Retinal pigment epithelial cell (primary cell): ENCODE measurements at regions not wholly inside any gene's neighbourhood (a gene's known extent, or its start where the extent isn't known, plus 50 kb on each side); places are given as distances from the start of the nearest gene placed in this dataset.

ENCODE experiments used
- DNase-seq: peaks from one replicate; pipeline ENCODE4 v3.0.0-alpha.2; 2010; ENCODE audit warnings: low read depth
- H3K4me3 ChIP-seq: 2 replicates; pipeline ENCODE4 v1.5.1; 2011; ENCODE audit warnings: mild to moderate bottlenecking, low read length, control low read depth, moderate library complexity
- TF ChIP-seq, protein P1 (sequence below): conservative IDR thresholded peaks from 2 replicates; pipeline ENCODE4 v1.5.1; 2011; ENCODE audit warnings: low read depth, low read length, control low read depth, inconsistent platforms

- H3K4me3 ChIP-seq = no peak overlapping the region
- no peak for DNase-seq
- TF ChIP-seq, protein P1, sequence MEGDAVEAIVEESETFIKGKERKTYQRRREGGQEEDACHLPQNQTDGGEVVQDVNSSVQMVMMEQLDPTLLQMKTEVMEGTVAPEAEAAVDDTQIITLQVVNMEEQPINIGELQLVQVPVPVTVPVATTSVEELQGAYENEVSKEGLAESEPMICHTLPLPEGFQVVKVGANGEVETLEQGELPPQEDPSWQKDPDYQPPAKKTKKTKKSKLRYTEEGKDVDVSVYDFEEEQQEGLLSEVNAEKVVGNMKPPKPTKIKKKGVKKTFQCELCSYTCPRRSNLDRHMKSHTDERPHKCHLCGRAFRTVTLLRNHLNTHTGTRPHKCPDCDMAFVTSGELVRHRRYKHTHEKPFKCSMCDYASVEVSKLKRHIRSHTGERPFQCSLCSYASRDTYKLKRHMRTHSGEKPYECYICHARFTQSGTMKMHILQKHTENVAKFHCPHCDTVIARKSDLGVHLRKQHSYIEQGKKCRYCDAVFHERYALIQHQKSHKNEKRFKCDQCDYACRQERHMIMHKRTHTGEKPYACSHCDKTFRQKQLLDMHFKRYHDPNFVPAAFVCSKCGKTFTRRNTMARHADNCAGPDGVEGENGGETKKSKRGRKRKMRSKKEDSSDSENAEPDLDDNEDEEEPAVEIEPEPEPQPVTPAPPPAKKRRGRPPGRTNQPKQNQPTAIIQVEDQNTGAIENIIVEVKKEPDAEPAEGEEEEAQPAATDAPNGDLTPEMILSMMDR = no peak
These were observed 658.5 kb downstream of the AJAP1 start for GRCh38 chr1:5312862-5313261.

DNA sequence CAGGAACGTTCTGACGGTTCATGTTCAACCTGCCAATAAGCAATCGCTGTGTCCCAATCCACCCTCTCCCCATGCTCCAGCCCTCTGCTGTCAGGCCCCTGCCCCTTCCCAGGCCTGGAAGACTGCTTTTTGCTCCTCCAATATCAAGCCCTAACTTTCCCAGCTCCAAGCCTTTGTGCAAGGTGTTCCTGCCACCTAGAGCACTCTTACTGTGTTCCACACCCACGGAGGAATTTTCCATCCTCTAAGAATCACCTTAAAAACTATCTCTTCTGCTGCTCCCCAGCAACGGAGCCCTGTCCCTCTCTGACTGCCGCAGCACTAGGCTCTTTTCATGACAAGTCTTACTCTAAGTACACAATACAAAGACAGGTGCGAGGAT, 657.9 kb downstream of the AJAP1 start:
- no peak for DNase-seq
- no peak overlapping the region for H3K4me3 ChIP-seq
- TF ChIP-seq, protein P1 = no peak

GRCh38 chr1:5311634-5312292, 657.4 kb downstream of the AJAP1 start:
- no peak for DNase-seq
- TF ChIP-seq, protein P1 = no peak

GRCh38 chr1:5311147-5311546, 656.7 kb downstream of the AJAP1 start:
- TF ChIP-seq, protein P1 = no peak
- DNase-seq = no peak
- H3K4me3 ChIP-seq = no peak overlapping the region

More at GRCh38 chr1:5311634-5312292, 657.4 kb downstream of the AJAP1 start:
- H3K4me3 ChIP-seq = no peak overlapping the region

DNA sequence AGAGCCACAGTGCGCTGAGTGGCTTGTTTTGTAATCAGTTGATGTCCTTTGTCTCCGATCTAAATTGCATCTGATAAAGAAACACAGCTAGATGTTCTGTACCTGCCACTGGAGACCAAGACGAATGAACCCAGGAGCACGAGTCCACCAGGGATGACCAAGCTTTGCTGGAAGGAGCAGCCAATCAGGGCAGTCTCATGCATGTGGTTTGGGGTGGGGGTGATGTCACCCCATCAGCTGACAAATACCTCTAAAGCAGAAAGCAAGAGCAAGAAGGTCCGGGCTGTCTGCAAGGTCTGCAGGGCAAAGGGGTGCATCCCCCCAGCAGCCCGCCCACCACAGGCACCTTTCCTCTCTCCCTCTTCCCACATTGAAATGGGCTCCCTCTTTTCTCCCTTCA, 653.8 kb downstream of the AJAP1 start:
- no peak for DNase-seq
- H3K4me3 ChIP-seq = no peak overlapping the region
- TF ChIP-seq, protein P1 = no peak

GRCh38 chr1:5304702-5305101, 650.3 kb downstream of the AJAP1 start:
- TF ChIP-seq, protein P1 = no peak

DNA sequence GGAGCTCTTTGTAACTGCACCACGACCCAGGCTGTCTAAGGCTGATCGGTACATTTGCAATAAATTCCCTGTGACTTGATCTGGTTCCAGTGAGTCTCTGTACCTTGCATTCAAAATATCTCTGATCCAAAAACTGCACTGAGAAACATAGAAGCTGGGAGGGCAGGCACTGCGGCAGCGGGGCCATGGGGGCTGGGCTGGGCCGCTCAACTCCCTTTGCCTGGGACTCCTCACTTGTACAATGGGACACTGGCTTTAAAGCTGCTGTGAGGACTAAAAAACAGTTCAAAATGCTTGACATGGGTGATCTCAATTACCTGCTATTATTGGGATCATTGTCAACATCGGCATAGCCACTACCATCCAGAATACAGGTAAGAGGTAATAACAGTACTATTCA, 644.0 kb downstream of the AJAP1 start:
- no peak overlapping the region for H3K4me3 ChIP-seq
- DNase-seq = no peak
- TF ChIP-seq, protein P1 = no peak

More at GRCh38 chr1:5304702-5305101, 650.3 kb downstream of the AJAP1 start:
- DNase-seq = no peak
- H3K4me3 ChIP-seq = no peak overlapping the region
